ENCODE measurements at regions not wholly inside any gene's neighbourhood (a gene's known extent, or its start where the extent isn't known, plus 50 kb on each side); places are given as distances from the start of the nearest gene placed in this dataset.
"Not testable (repeated sequence)": the region's sequence is repeated elsewhere in the genome, so short reads cannot be mapped to it uniquely, and the experiment has no call there.

DNA sequence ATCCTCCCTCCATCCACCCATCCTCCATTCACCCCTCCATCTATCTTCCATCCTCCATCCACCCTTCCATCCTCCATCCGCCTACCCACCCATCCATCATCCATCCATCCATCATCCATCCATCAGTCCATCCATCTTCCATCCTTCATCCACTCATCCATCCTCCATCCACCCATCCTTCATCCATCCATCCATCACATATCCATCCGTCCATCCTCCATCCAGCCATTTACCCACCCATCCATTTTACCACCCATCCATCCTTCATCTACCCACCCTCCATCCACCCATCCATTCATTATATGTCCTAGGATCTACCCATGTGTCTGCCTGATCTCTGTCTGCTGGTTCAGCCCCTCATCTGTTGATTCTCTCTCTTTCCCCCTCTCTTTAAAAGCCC, 58.9 kb downstream of the TMEM121 start:
- TF ChIP-seq, protein P1, sequence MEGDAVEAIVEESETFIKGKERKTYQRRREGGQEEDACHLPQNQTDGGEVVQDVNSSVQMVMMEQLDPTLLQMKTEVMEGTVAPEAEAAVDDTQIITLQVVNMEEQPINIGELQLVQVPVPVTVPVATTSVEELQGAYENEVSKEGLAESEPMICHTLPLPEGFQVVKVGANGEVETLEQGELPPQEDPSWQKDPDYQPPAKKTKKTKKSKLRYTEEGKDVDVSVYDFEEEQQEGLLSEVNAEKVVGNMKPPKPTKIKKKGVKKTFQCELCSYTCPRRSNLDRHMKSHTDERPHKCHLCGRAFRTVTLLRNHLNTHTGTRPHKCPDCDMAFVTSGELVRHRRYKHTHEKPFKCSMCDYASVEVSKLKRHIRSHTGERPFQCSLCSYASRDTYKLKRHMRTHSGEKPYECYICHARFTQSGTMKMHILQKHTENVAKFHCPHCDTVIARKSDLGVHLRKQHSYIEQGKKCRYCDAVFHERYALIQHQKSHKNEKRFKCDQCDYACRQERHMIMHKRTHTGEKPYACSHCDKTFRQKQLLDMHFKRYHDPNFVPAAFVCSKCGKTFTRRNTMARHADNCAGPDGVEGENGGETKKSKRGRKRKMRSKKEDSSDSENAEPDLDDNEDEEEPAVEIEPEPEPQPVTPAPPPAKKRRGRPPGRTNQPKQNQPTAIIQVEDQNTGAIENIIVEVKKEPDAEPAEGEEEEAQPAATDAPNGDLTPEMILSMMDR (IDR thresholded peaks at IDR 0.05), result not testable (repeated sequence)
- not testable (repeated sequence) for TF ChIP-seq POLR2A (IDR thresholded peaks at IDR 0.05)
